ENCODE measurements at regions not wholly inside any gene's neighbourhood (a gene's known extent, or its start where the extent isn't known, plus 50 kb on each side); places are given as distances from the start of the nearest gene placed in this dataset.

DNA sequence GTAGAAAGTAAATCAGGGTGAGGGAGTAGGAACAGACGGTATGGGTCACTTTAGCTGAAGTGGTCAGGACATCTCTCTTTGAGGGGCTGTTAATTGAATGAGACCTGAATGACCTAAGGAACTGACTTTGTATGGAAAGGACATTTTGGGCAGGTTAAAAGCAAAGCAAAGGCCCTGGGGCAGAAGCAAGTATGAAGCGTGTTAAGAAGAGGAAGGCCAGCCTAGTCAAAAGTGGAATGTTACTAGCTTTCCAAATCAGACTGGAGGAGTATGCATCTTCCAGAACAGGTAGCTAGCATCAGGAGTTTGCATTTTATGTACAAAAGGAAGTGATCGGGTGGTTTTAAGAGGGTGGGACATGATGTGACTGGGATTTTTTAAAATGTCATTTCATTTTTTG, 70.9 kb upstream of the PCGF5 start:
- no peak for DNase-seq

DNA sequence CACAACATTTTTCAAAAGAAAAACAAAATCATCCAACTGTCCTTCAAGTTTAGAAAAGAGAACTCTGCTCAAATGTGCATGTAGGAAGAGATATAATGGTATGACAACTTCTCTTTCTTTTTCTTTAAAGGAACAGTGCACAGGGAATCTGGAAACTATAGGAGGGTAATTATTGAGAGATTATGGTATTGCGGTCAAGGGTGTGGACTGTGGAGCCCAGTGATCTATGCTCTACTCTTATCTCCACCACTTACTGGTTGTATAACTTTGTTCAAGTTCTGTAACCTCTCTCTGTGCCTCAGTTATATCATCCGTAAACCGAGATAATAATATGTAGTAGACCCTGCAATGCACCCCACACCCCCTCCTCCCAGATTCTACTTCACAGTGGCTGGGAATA, 69.8 kb upstream of the PCGF5 start:
- DNase-seq = no peak

DNA sequence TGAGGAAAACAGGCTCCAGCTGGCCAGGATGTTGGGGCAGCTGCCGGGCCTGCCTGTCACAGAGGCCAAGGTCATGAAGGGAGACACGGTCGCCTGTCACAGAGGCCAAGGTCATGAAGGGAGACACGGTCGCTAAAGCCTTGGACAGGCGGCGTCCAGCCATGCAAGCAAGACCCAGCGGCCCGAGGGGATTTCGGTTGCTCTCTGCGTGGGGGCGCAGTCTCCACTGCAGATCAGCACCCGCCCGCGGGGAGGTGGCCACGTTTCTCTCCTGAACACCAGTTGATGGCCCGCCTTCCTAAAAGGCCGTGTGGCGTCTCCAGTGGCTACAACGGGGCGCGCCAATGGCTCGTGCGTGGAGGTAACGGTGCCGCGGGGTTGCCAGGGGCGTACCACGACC, 67.0 kb upstream of the PCGF5 start:
- no peak for DNase-seq

DNA sequence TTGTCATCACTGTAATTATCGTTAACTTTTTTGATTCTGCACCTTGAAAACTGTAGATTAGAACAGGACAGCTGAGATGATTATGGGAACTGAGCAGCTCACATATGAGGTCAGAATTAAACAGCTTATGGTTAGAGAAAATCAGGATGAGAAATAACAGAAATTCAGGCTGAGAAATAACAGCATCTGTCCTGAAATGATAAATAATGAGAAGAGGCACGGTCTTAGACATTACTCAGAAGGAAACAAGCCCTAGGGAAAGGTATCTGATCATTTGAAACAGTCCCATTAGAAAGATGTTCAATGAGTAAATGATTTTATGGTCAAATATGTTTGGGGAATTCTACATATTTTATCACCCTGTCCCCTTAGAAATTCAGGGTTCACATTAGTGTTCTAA, 65.6 kb upstream of the PCGF5 start:
- DNase-seq = no peak

DNA sequence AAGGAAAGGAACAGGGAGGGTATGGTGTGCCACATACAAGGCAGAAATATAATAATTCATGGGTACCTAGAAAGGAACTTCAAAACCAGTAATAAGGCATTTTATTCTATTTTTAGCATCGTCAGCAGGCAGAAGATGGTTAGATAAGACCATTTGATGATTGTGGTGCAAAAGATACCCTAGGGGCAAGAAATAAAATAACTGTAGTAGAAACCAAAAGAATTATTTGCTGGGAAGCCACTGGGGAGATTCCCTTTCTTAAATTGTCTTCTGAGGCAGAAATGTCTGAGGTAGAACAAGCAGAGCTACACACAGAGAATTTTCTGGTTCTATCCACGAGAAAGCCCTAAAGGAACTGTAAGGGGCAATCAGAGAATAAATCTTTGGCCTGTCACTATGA, 64.3 kb upstream of the PCGF5 start:
- DNase-seq = no peak

DNA sequence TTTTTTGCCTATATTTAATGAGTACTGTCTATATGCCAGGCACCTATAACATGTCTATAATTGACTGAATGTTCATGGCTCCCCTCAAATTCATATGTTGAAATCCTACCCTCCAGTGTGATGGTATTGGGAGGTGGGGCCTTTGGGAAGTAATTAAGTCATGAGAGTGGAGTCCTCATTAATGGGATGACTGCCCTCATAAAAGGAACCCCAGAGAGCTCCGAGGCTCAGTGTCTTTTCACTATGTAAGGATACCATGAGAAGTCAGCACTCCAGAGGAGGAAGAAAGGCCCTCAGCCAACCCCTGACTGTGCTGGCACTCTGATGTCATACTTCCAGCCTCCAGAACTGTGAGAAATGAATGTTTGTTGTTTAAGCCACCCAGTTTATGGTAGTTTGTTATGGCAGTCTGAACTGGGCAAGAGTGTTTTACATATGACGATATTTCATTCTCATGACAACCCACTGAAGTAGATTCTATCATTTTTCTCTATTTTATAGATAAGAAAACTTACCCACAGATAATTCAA, 61.1 kb upstream of the PCGF5 start:
- DNase-seq = no peak

DNA sequence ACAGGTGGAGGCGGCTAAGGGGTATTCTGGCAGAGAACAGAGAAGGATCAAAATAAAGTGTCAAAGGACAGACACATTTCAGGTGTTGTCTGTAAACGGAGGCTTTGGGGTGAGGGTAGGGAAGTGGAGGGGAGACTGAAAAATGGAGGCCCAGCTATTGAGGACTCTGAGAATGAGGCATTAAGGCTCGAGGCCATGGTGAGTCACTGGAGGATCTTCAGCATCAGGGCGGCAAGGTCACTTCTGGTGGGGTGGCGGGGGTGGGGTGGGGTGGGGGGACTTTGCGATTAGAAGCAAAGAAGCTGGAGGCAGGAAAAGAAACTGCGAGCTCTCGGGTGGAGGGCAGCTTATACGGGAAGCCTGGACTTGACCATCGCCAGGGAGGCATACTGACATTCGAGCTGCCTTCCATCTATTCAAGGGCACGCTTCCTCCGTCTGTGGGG, 58.4 kb upstream of the PCGF5 start:
- no peak for DNase-seq

DNA sequence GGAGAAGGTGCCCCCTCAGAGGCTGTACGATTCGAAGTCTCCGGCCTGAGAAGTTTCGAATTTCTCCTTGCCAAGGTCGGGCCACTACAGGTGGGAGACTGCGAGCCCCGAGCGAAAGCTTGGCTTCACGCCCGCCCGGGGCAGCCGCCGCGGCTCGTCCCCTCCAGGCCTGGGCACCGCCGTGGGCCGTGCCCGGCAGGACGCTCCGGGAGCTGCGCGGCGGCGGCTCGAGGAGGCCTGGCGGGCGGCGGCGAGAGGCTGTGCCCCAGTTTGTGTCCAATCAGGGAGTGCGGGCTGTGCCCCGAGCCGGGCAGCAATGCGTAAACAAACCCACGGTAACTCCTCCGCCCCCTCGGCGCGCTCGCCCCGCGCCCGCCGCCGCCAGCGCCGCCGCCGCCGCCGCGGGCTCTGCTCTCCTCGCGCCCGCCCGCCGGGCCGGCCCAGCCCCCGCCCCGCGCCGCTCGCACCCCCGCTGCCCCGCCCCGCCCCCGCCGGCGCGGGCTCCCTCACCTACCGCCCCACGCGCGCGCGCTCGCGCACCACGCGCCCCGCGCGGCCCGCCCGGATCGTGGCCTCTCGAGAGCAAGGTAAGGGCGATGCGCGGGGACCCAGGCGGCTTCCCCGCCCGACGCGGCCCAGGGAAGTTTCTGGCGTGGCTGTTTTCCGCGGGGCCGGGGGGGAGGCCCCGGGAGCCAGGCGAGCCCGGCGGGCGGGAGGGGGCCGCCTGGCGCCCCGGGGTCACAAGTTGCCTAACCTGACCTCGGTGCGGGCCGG, 57.8 kb upstream of the PCGF5 start:
- peak; percentile 23 to 48 for DNase-seq

DNA sequence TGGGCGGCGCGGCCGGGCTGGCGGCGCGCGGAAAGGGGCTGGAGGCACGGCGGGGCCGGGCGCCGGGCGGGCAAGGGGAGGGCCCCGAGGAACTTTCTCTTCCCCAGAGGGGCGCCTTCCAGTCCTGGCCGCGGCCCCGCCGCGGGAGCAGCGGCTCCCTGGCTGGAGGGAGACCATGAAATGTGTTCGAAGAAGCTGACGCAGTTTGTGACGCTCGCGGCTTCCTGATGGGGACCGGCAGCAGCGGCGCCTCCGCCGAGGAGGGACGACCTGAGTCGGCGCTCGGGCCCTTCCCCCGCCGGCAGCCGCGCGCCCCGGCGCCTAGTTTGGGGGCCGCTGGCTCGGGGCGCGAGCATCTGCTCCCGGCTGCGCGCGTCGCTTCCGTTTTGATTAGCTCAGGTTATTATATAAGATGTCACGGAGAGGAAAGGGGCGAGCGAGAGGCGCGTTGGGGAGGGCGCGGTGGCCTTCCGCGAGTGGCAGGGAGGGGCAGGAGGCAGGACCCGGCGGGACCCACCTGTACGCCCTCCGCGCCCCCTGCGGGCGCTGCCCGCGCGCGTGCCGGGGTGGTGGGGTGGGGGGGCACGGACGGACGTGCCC, 57.1 kb upstream of the PCGF5 start:
- peak; percentile 27 to 48 for DNase-seq

DNA sequence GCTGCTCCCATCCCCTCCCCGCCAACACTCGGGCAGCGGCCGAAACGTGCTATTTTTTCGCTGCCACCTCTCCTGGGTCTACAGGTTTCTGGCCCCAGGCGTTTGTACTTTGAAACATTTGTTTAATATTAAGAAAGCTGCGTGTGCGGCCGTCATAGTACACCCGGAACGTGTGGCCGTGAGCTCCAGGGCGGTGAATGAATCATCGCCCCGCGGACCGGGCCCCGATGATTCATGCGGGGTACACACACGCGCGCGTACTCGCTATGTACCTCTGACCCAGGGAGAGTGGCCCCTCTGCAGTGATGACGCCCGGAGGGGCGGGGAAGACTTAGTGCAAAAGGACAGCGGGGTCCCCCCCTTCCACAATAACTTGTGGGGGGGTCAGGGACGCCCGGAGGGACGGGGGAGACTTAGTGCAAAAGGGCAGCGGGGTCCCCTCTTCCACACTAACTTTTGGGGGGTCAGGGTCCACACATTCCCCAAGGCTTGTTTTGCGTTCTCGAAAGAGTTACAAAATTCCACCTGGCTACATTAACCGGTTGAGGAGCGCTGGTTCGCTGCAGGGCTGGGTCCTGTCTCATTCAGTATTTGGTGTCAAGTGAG, 56.5 kb upstream of the PCGF5 start:
- peak; percentile 13 to 39 for DNase-seq

DNA sequence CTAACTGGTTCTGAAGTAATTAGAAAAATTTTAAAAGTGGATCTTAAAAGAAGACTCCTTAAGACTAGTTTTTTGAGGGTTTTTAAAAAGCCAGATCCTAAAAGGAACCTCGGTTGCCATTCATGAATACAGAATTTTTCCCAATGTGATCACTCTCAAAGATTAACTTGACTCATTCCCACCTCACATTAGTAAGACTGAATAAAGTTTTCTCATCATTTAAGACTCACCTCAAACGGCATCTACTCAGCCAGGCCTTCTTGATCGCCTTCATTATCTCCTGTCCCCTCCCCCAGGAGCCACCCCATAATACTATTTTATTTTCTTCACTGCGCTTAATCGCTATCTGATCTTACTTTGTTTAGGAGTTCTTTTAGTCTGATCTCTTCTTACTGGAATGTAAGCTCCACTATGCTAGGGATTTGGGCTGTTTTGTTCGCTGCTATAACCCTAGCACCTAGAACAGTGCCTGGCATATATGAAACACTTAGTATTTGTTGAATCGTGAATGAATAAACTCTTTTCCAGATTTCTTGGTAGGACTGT, 55.9 kb upstream of the PCGF5 start:
- no peak for DNase-seq

DNA sequence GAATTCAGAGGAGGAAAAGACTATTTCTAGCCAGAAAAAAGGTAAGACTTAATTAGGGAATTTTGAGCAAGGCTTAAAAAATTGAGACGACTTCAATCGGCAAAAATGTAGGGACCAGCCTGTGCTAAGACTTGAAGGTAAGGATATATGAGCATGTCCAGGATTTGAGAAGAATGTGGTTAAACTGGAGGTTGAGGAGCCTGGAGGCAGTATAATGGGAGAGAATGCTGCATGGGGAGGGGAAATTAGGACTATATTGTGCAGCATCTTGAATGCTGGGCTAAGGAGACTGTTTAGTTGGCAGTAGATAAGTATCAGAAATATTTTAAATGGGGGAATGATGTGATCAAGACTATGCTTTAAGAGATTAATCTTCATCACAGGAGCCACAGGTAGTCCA, 53.1 kb upstream of the PCGF5 start:
- no peak for DNase-seq

DNA sequence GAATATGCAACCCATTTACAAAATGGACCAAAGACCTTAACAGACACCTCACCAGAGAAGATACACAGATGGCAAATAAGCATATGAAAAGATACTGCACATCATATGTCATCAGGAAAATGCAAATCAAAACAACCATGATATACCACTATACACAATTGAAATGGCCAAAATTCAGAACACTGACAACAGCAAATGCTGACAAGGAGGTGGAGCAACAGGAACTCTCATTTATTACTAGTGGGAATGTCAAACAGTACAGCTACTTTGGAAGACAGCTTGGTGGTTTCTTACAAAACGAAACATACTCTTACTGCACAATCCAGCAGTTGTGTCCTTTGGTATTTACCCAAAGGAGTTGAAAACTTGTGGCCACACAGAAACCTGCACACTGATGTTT, 50.0 kb upstream of the PCGF5 start:
- no peak for DNase-seq
